ENCODE measurements at regions not wholly inside any gene's neighbourhood (a gene's known extent, or its start where the extent isn't known, plus 50 kb on each side); places are given as distances from the start of the nearest gene placed in this dataset.

- DNase-seq = no peak
- Histone ChIP-seq H3K4me3 (no peak overlapping the region), H3K27me3 (no peaks in the 10 kb centered on the region), H3K27ac (no peak overlapping the region), H3K4me1 (no peaks in the 10 kb centered on the region), H3K36me3 (no peaks in the 10 kb centered on the region), H3K9me3 (no peaks in the 10 kb centered on the region)
- WGBS, 2 donors = 85 to 88% methylated on average over 3 of the region's 3 CpGs
- intact Hi-C loops (cut with DNase I) = no loop called here
- no peak for TF ChIP-seq CTCF (IDR thresholded peaks at IDR 0.05)
- TF ChIP-seq POLR2A (IDR thresholded peaks at IDR 0.05) = no peak
These were observed 617.3 kb downstream of the CCDC171 start for GRCh38 chr9:16170119-16170518.

GRCh38 chr9:16171911-16172310 lies 619.1 kb downstream of the CCDC171 start:
- Histone ChIP-seq H3K4me1 (no peaks in the 10 kb centered on the region), H3K27me3 (no peaks in the 10 kb centered on the region), H3K27ac (no peak overlapping the region), H3K9me3 (no peaks in the 10 kb centered on the region), H3K36me3 (no peaks in the 10 kb centered on the region), H3K4me3 (no peak overlapping the region)
- intact Hi-C loops (cut with DNase I) = no loop called here
- TF ChIP-seq CTCF (IDR thresholded peaks at IDR 0.05) (no peak), POLR2A (IDR thresholded peaks at IDR 0.05) (no peak)
- DNase-seq = no peak
- WGBS, 2 donors = 45 to 64% methylated on average over 3 to 6 of the region's 6 CpGs

GRCh38 chr9:16172796-16173195 lies 620.0 kb downstream of the CCDC171 start:
- no peak for DNase-seq
- Histone ChIP-seq H3K36me3 (no peaks in the 10 kb centered on the region), H3K27me3 (no peaks in the 10 kb centered on the region), H3K9me3 (no peaks in the 10 kb centered on the region), H3K4me3 (no peak overlapping the region), H3K27ac (no peak overlapping the region), H3K4me1 (no peaks in the 10 kb centered on the region)
- WGBS, 2 donors = 72 to 77% methylated on average over 5 of the region's 5 CpGs
- intact Hi-C loops (cut with DNase I) = no loop called here
- TF ChIP-seq CTCF (IDR thresholded peaks at IDR 0.05) (no peak), POLR2A (IDR thresholded peaks at IDR 0.05) (no peak)

- H3K27ac ChIP-seq = no peak overlapping the region
- intact Hi-C loops (cut with DNase I) = no loop called here
These were observed 622.1 kb downstream of the CCDC171 start for GRCh38 chr9:16174915-16175314.

GRCh38 chr9:16175461-16175860 lies 622.6 kb downstream of the CCDC171 start:
- Histone ChIP-seq H3K27ac (no peak overlapping the region), H3K36me3 (no peaks in the 10 kb centered on the region), H3K4me3 (no peak overlapping the region), H3K4me1 (no peaks in the 10 kb centered on the region), H3K9me3 (no peaks in the 10 kb centered on the region), H3K27me3 (no peaks in the 10 kb centered on the region)
- no peak for TF ChIP-seq CTCF (IDR thresholded peaks at IDR 0.05)
- TF ChIP-seq POLR2A (IDR thresholded peaks at IDR 0.05) = no peak
- WGBS, 2 donors = 93 to 96% methylated on average over 3 of the region's 3 CpGs
- no peak for DNase-seq
- intact Hi-C loops (cut with DNase I) = no loop called here

More at GRCh38 chr9:16174915-16175314, 622.1 kb downstream of the CCDC171 start:
- TF ChIP-seq CTCF (IDR thresholded peaks at IDR 0.05) (no peak), POLR2A (IDR thresholded peaks at IDR 0.05) (no peak)
- Histone ChIP-seq H3K4me3 (no peak overlapping the region), H3K27me3 (no peaks in the 10 kb centered on the region), H3K36me3 (no peaks in the 10 kb centered on the region), H3K9me3 (no peaks in the 10 kb centered on the region), H3K4me1 (no peaks in the 10 kb centered on the region)
- DNase-seq = no peak

Data from esophagus squamous epithelium (tissue), 5 donors.